KMS-11 (cell line): ENCODE measurements at regions not wholly inside any gene's neighbourhood (a gene's known extent, or its start where the extent isn't known, plus 50 kb on each side); places are given as distances from the start of the nearest gene placed in this dataset.

Source experiments
- H2AFZ ChIP-seq: fragments of 200-600 bp; sonication (generic); 2 replicates; pipeline ENCODE4 v1.6.1; 2016; ENCODE audit warnings: antibody characterized with exemption, mixed run types, low read depth
- H3K27ac ChIP-seq: fragments of 200-600 bp; sonication (generic); 2 replicates; pipeline ENCODE4 v1.6.1; 2016; ENCODE audit warnings: mild to moderate bottlenecking, mixed run types
- H3K27me3 ChIP-seq: fragments of 200-600 bp; sonication (generic); 2 replicates; pipeline ENCODE4 v1.6.1; 2017; ENCODE audit warnings: mild to moderate bottlenecking, low read depth, mixed run types, moderate library complexity; ENCODE audit not compliant: insufficient read depth
- H3K36me3 ChIP-seq: fragments of 200-600 bp; sonication (generic); 2 replicates; pipeline ENCODE4 v1.6.1; 2017; ENCODE audit warnings: mild to moderate bottlenecking, mixed run types; ENCODE audit not compliant: insufficient read depth
- H3K4me1 ChIP-seq: fragments of 200-600 bp; sonication (generic); 2 replicates; pipeline ENCODE4 v1.6.1; 2016; ENCODE audit warnings: mild to moderate bottlenecking, low read depth, mixed run types; ENCODE audit not compliant: poor library complexity, severe bottlenecking
- H3K4me2 ChIP-seq: fragments of 200-600 bp; sonication (generic); 2 replicates; pipeline ENCODE4 v1.7.0; 2016; ENCODE audit warnings: mild to moderate bottlenecking, mixed run types
- H3K4me3 ChIP-seq: fragments of 200-600 bp; sonication (generic); IDR thresholded peaks from 2 replicates; pipeline ENCODE4 v1.6.1; 2017; ENCODE audit warnings: low read depth, low read length, mixed read lengths; ENCODE audit not compliant: insufficient read depth
- H3K79me2 ChIP-seq: fragments of 200-600 bp; sonication (generic); 2 replicates; pipeline ENCODE4 v1.6.1; 2016; ENCODE audit warnings: low read depth, mixed run types; ENCODE audit not compliant: insufficient read depth
- H3K9ac ChIP-seq: fragments of 200-600 bp; sonication (generic); 2 replicates; pipeline ENCODE4 v1.6.1; 2016; ENCODE audit warnings: mild to moderate bottlenecking, mixed run types
- H4K20me1 ChIP-seq: fragments of 200-600 bp; sonication (generic); 2 replicates; pipeline ENCODE4 v1.6.1; 2016; ENCODE audit warnings: mild to moderate bottlenecking, mixed run types; ENCODE audit not compliant: insufficient read depth
- TF ChIP-seq, protein P1 (sequence below): fragments of 200-600 bp; sonication (generic); conservative IDR thresholded peaks from 2 replicates; pipeline ENCODE4 v1.6.1; 2017; ENCODE audit warnings: low read depth, mild to moderate bottlenecking, antibody characterized with exemption, low read length, moderate library complexity, mixed read lengths

DNA sequence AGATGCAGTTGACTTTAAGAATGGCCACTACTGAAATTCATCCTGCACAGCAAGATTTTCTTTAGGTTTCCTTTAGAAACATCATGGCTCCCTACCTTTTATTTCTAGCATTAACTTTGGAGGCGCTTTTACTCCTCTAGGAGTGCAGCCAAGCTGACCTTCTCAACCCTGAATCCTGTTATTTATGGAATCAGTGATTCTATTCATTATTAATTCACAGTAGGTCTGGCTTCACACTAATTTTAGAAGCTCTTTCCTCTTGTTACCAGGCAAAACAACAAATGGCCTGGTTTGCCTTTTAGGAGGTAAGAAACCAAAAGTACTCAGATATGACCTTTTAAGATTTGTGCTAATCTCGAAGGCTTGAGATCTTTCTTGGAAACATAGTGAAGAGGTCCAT lies 93.0 kb upstream of the PELI1 start:
- Histone ChIP-seq H3K27ac (no peak overlapping the region), H3K4me2 (no peak overlapping the region), H3K36me3 (no peaks in the 10 kb centered on the region), H3K9ac (no peak overlapping the region), H3K4me3 (no peak overlapping the region), H4K20me1 (no peaks in the 10 kb centered on the region), H3K79me2 (no peaks in the 10 kb centered on the region), H2AFZ (no peak overlapping the region), H3K27me3 (no peaks in the 10 kb centered on the region), H3K4me1 (no peaks in the 10 kb centered on the region)
- TF ChIP-seq, protein P1, sequence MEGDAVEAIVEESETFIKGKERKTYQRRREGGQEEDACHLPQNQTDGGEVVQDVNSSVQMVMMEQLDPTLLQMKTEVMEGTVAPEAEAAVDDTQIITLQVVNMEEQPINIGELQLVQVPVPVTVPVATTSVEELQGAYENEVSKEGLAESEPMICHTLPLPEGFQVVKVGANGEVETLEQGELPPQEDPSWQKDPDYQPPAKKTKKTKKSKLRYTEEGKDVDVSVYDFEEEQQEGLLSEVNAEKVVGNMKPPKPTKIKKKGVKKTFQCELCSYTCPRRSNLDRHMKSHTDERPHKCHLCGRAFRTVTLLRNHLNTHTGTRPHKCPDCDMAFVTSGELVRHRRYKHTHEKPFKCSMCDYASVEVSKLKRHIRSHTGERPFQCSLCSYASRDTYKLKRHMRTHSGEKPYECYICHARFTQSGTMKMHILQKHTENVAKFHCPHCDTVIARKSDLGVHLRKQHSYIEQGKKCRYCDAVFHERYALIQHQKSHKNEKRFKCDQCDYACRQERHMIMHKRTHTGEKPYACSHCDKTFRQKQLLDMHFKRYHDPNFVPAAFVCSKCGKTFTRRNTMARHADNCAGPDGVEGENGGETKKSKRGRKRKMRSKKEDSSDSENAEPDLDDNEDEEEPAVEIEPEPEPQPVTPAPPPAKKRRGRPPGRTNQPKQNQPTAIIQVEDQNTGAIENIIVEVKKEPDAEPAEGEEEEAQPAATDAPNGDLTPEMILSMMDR: no peak

DNA sequence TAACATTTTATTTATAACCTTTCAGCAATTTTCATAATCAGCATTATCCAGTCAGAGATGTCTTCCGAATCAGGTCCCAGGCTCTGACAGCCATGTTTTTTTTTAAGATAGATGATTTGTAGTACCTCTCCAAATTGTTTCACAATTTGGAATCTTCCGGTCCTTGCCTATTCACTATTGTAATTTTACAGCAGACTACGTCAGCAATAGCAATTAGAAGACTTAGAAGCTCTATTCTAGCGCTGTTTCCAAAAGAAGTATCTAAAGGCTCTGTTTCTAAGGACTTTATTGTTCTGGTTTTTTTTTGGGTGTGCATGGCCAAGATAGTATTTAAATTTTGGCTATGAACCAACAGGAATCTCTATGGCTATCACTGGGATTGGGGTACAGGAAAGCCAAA lies 94.6 kb upstream of the PELI1 start:
- H3K9ac ChIP-seq: no peak overlapping the region
- H3K79me2 ChIP-seq: no peaks in the 10 kb centered on the region
- no peak overlapping the region for H3K4me3 ChIP-seq
- no peak overlapping the region for H3K4me2 ChIP-seq
- TF ChIP-seq, protein P1: no peak
- H3K4me1 ChIP-seq: no peaks in the 10 kb centered on the region
- H3K36me3 ChIP-seq: no peaks in the 10 kb centered on the region
- H4K20me1 ChIP-seq: no peaks in the 10 kb centered on the region
- no peak overlapping the region for H2AFZ ChIP-seq
- H3K27me3 ChIP-seq: no peaks in the 10 kb centered on the region
- H3K27ac ChIP-seq: no peak overlapping the region

DNA sequence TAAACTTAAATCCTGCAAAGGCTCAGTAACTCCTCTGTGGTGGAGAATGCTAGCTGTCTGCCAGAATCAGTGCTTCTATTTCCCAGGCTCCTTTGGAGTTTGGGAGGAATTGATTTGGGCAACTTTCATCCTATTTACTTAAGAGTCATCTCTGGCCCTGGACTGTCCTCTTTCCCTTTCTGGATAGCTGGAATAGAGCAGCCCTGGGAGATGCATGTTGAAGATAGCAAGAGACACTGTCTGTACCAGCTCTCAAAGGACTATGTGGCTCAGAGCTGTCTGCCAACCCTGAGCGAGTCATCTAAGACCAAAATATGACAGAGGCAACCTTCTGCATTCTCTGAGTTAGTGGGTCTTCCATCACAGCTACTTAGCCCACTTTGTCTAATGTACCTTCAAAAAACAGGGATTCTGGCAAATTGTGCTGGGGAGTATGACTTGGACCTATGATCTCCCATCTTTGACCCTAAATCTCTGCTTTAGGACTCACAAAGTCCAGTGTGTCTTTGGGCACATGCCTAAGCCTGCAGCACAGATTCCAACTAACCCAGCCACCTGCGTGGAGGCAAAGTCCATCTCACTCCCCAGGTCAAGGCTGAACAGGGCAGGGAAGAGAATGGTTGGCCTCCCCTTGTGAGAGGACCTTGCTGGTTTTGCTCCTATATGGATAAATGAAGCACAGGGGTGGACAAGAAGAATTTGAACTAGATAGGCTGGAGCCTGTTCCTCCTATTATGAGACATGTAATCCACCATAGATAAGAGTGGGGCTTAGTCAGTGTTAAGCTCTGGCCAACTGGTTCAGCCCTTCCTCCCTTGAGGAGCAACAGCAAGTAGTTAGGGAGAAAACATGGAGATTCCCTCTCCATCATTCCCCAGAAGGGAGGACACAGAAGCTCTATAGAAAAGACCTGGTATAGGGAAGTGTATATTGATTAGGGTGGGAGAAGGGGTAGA lies 99.1 kb upstream of the PELI1 start:
- no peak overlapping the region for H3K27ac ChIP-seq

DNA sequence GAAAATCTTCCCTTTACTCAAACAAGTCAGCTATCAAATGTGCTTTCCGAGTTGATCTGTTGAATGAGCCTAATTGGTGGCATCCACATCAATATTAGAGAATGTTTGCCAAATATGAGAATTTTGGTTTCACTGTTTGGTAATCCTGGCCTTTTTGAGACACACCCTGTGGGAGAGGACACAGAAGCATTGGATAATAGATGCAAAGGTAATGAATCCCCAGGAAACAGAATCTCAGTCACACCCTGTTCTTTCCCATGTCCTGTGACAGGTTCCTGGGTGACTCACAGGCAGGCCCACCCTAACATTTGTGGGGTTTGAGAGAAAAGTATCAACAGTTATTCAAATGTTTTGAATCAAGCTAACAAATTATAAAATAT lies 99.8 kb upstream of the PELI1 start:
- H3K4me3 ChIP-seq: no peak overlapping the region
- H3K4me1 ChIP-seq: no peaks in the 10 kb centered on the region
- H3K27ac ChIP-seq: no peak overlapping the region
- H3K36me3 ChIP-seq: no peaks in the 10 kb centered on the region
- no peak overlapping the region for H3K4me2 ChIP-seq
- no peak overlapping the region for H2AFZ ChIP-seq
- H3K27me3 ChIP-seq: no peaks in the 10 kb centered on the region
- no peak overlapping the region for H3K9ac ChIP-seq
- no peaks in the 10 kb centered on the region for H3K79me2 ChIP-seq
- no peaks in the 10 kb centered on the region for H4K20me1 ChIP-seq
- TF ChIP-seq, protein P1: no peak

More for the DNA sequence above, 99.1 kb upstream of the PELI1 start:
- Histone ChIP-seq H3K4me3 (no peak overlapping the region), H3K79me2 (no peaks in the 10 kb centered on the region), H4K20me1 (no peaks in the 10 kb centered on the region), H3K27me3 (no peaks in the 10 kb centered on the region), H3K4me2 (no peak overlapping the region), H2AFZ (no peak overlapping the region), H3K4me1 (no peaks in the 10 kb centered on the region), H3K9ac (no peak overlapping the region), H3K36me3 (no peaks in the 10 kb centered on the region)
- TF ChIP-seq, protein P1: no peak
